GM12875 (cell line): ENCODE measurements at regions not wholly inside any gene's neighbourhood (a gene's known extent, or its start where the extent isn't known, plus 50 kb on each side); places are given as distances from the start of the nearest gene placed in this dataset.

ENCODE experiments used
- H3K4me3 ChIP-seq: one replicate; pipeline ENCODE4 v1.5.1; 2011; ENCODE audit warnings: low read depth, low read length, control low read depth
- CTCF ChIP-seq: IDR thresholded peaks from 2 replicates; pipeline ENCODE4 v1.5.1; 2011; ENCODE audit warnings: low read depth, mild to moderate bottlenecking, control low read depth, inconsistent platforms, low read length, moderate library complexity, borderline replicate concordance; ENCODE audit not compliant: insufficient read depth

- no peak for TF ChIP-seq CTCF
- no peak overlapping the region for H3K4me3 ChIP-seq
Measured at GRCh38 chr2:58971511-58972360, 730.6 kb upstream of the FANCL start.

- TF ChIP-seq CTCF, result no peak
- H3K4me3 ChIP-seq, result no peak overlapping the region
Measured at GRCh38 chr2:58970365-58970764, 729.2 kb upstream of the FANCL start.

GRCh38 chr2:58968885-58969284 is 727.8 kb upstream of the FANCL start:
- no peak overlapping the region for H3K4me3 ChIP-seq
- no peak for TF ChIP-seq CTCF

GRCh38 chr2:58967736-58968135 is 726.6 kb upstream of the FANCL start:
- H3K4me3 ChIP-seq, result no peak overlapping the region
- no peak for TF ChIP-seq CTCF

GRCh38 chr2:58965602-58966001 is 724.5 kb upstream of the FANCL start:
- TF ChIP-seq CTCF, result no peak
- H3K4me3 ChIP-seq, result no peak overlapping the region

- no peak overlapping the region for H3K4me3 ChIP-seq
- TF ChIP-seq CTCF, result no peak
Measured at GRCh38 chr2:58959996-58960395, 718.9 kb upstream of the FANCL start.

GRCh38 chr2:58957188-58957840 is 716.2 kb upstream of the FANCL start:
- no peak overlapping the region for H3K4me3 ChIP-seq
- no peak for TF ChIP-seq CTCF
